ENCODE measurements at regions not wholly inside any gene's neighbourhood (a gene's known extent, or its start where the extent isn't known, plus 50 kb on each side); places are given as distances from the start of the nearest gene placed in this dataset.
"Not testable (repeated sequence)": the region's sequence is repeated elsewhere in the genome, so short reads cannot be mapped to it uniquely, and the experiment has no call there.

- no peaks in the 10 kb centered on the region for H3K36me3 ChIP-seq (ENCODE audit: control insufficient read depth, insufficient read depth, low read length)
- no peak overlapping the region for H3K4me3 ChIP-seq (ENCODE audit: low read depth, low read length)
- no peaks in the 10 kb centered on the region for H3K27me3 ChIP-seq (ENCODE audit: control insufficient read depth, insufficient read depth, low read length)
- TF ChIP-seq CTCF (IDR thresholded peaks at IDR 0.05; ENCODE audit: insufficient read depth, low read length, poor library complexity, severe bottlenecking) = no peak
- DNase-seq (ENCODE audit: low read depth) = no peak
These were observed 917.8 kb upstream of the C9orf72 start for GRCh38 chr9:28491121-28491520.

GRCh38 chr9:28498168-28498567, 924.9 kb upstream of the C9orf72 start:
- not testable (repeated sequence) for H3K36me3 ChIP-seq (ENCODE audit: control insufficient read depth, insufficient read depth, low read length); H3K4me3 ChIP-seq (ENCODE audit: low read depth, low read length); H3K27me3 ChIP-seq (ENCODE audit: control insufficient read depth, insufficient read depth, low read length); DNase-seq (ENCODE audit: low read depth)

- Histone ChIP-seq H3K4me3 (ENCODE audit: low read depth, low read length) (no peak overlapping the region), H3K27me3 (ENCODE audit: control insufficient read depth, insufficient read depth, low read length) (no peaks in the 10 kb centered on the region), H3K36me3 (ENCODE audit: control insufficient read depth, insufficient read depth, low read length) (no peaks in the 10 kb centered on the region)
- DNase-seq (ENCODE audit: low read depth) = no peak
- no peak for TF ChIP-seq CTCF (IDR thresholded peaks at IDR 0.05; ENCODE audit: insufficient read depth, low read length, poor library complexity, severe bottlenecking)
These were observed 928.9 kb upstream of the C9orf72 start for GRCh38 chr9:28502189-28502588.

- H3K4me3 ChIP-seq (ENCODE audit: low read depth, low read length) = no peak overlapping the region
- H3K27me3 ChIP-seq (ENCODE audit: control insufficient read depth, insufficient read depth, low read length) = no peaks in the 10 kb centered on the region
- DNase-seq (ENCODE audit: low read depth) = no peak
- no peak for TF ChIP-seq CTCF (IDR thresholded peaks at IDR 0.05; ENCODE audit: insufficient read depth, low read length, poor library complexity, severe bottlenecking)
- no peaks in the 10 kb centered on the region for H3K36me3 ChIP-seq (ENCODE audit: control insufficient read depth, insufficient read depth, low read length)
These were observed 929.5 kb upstream of the C9orf72 start for GRCh38 chr9:28502741-28503140.

- no peak for TF ChIP-seq CTCF (IDR thresholded peaks at IDR 0.05; ENCODE audit: insufficient read depth, low read length, poor library complexity, severe bottlenecking)
These were observed 930.3 kb upstream of the C9orf72 start for GRCh38 chr9:28503573-28503972.

GRCh38 chr9:28518439-28518838, 945.2 kb upstream of the C9orf72 start:
- H3K4me3 ChIP-seq (ENCODE audit: low read depth, low read length) = no peak overlapping the region
- no peaks in the 10 kb centered on the region for H3K36me3 ChIP-seq (ENCODE audit: control insufficient read depth, insufficient read depth, low read length)
- no peak for TF ChIP-seq CTCF (IDR thresholded peaks at IDR 0.05; ENCODE audit: insufficient read depth, low read length, poor library complexity, severe bottlenecking)
- DNase-seq (ENCODE audit: low read depth) = no peak
- no peaks in the 10 kb centered on the region for H3K27me3 ChIP-seq (ENCODE audit: control insufficient read depth, insufficient read depth, low read length)

More at GRCh38 chr9:28503573-28503972, 930.3 kb upstream of the C9orf72 start:
- DNase-seq (ENCODE audit: low read depth) = no peak
- Histone ChIP-seq H3K27me3 (ENCODE audit: control insufficient read depth, insufficient read depth, low read length) (no peaks in the 10 kb centered on the region), H3K4me3 (ENCODE audit: low read depth, low read length) (no peak overlapping the region), H3K36me3 (ENCODE audit: control insufficient read depth, insufficient read depth, low read length) (no peaks in the 10 kb centered on the region)

- DNase-seq (ENCODE audit: low read depth); H3K27me3 ChIP-seq (ENCODE audit: control insufficient read depth, insufficient read depth, low read length); H3K36me3 ChIP-seq (ENCODE audit: control insufficient read depth, insufficient read depth, low read length); H3K4me3 ChIP-seq (ENCODE audit: low read depth, low read length): not testable (repeated sequence)
These were observed 951.0 kb upstream of the C9orf72 start for GRCh38 chr9:28524309-28524708.

Data from kidney epithelial cell (primary cell).